AG04450 (cell line): ENCODE measurements at regions not wholly inside any gene's neighbourhood (a gene's known extent, or its start where the extent isn't known, plus 50 kb on each side); places are given as distances from the start of the nearest gene placed in this dataset.

ENCODE experiments used
- CTCF ChIA-PET: fragments of 300-600, 350-600 bp; formaldehyde crosslinking; extraction: SDS; loops from one replicate; lab custom pipeline; 2022; ENCODE audit warnings: antibody characterized with exemption, inconsistent platforms; lab: Charles Lee
- POLR2A ChIA-PET: fragments of 350-600 bp; formaldehyde crosslinking; extraction: SDS; loops from one replicate; lab custom pipeline; 2021; ENCODE audit warnings: antibody characterized with exemption, inconsistent platforms; lab: Yijun Ruan, JAX
- DNase-seq: peaks from one replicate; pipeline ENCODE4 v3.0.0-alpha.2; 2011; ENCODE audit warnings: low read depth, low spot score
- H3K27ac ChIP-seq: one replicate; pipeline ENCODE4 v1.5.1; 2012; ENCODE audit warnings: low read depth, low read length, control low read depth
- H3K27me3 ChIP-seq: one replicate; pipeline ENCODE4 v1.6.0; 2012; ENCODE audit warnings: low read length; ENCODE audit not compliant: control insufficient read depth, insufficient read depth
- H3K4me3 ChIP-seq: 2 replicates; pipeline ENCODE4 v1.5.1; 2011; ENCODE audit warnings: mild to moderate bottlenecking, low read depth, low read length, control low read depth
- H3K9me3 ChIP-seq: 2 replicates; pipeline ENCODE4 v1.5.1; 2012; ENCODE audit warnings: low read length; ENCODE audit not compliant: control insufficient read depth, insufficient read depth
- TF ChIP-seq, protein P1 (sequence below): IDR thresholded peaks from 2 replicates; pipeline ENCODE4 v1.5.1; 2011; ENCODE audit warnings: low read depth, low read length, control low read depth, inconsistent platforms

DNA sequence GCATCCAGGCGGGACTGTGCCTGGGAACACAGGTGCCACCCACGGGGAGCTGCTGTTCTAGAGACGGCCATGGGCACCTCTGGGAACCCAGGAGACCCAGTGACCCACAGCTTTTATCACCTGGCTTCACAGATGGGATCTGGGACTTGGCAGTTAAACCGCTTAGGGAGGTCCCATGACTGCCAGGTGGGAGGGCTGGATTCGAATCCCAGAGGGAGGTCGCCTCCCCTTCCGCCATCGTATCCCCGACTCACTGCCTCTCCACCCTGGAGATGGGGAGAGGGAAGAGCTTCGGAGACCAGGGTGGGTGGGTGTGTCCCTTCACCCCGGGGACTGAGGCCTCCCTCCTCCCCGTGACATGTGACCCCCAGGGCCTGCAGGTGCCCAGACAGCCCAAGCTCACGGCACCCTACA, 169.4 kb downstream of the RTP5 start:
- no peak for DNase-seq
- Histone ChIP-seq H3K4me3 (no peak overlapping the region), H3K9me3 (peaks cover 33% of the 10 kb centered on the region), H3K27me3 (peaks cover 86% of the 10 kb centered on the region), H3K27ac (no peak overlapping the region)
- ChIA-PET CTCF (interaction anchor here (1.4 kb wide), 1 partner anchor 88 kb away, joined by 4 read pairs; no protein-coding TSS in a partner anchor), POLR2A (no interaction called here)
- TF ChIP-seq, protein P1, sequence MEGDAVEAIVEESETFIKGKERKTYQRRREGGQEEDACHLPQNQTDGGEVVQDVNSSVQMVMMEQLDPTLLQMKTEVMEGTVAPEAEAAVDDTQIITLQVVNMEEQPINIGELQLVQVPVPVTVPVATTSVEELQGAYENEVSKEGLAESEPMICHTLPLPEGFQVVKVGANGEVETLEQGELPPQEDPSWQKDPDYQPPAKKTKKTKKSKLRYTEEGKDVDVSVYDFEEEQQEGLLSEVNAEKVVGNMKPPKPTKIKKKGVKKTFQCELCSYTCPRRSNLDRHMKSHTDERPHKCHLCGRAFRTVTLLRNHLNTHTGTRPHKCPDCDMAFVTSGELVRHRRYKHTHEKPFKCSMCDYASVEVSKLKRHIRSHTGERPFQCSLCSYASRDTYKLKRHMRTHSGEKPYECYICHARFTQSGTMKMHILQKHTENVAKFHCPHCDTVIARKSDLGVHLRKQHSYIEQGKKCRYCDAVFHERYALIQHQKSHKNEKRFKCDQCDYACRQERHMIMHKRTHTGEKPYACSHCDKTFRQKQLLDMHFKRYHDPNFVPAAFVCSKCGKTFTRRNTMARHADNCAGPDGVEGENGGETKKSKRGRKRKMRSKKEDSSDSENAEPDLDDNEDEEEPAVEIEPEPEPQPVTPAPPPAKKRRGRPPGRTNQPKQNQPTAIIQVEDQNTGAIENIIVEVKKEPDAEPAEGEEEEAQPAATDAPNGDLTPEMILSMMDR: no peak

DNA sequence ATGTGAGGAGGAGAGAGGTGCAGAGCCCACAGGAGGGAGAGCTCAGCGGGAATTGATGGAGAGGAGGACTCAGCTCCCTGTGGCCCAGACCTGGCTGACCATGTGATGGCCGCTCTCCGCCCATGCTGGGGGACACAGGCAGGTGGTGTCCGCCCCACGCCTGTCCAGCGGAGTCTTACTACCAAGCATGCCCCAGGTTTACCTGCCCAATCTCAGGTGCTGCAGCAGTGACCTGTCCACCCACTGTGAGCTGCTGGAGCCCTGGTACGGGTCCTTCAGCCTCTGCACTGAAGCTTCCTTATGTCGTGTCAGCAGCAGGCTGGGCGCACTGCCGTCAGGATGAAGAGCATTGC, 170.8 kb downstream of the RTP5 start:
- CTCF ChIA-PET: no interaction called here
- TF ChIP-seq, protein P1: no peak
- H3K27ac ChIP-seq: no peak overlapping the region
- no peak for DNase-seq
- POLR2A ChIA-PET: no interaction called here
- H3K4me3 ChIP-seq: no peak overlapping the region
- peaks cover 35% of the 10 kb centered on the region for H3K9me3 ChIP-seq
- peaks cover 80% of the 10 kb centered on the region for H3K27me3 ChIP-seq

DNA sequence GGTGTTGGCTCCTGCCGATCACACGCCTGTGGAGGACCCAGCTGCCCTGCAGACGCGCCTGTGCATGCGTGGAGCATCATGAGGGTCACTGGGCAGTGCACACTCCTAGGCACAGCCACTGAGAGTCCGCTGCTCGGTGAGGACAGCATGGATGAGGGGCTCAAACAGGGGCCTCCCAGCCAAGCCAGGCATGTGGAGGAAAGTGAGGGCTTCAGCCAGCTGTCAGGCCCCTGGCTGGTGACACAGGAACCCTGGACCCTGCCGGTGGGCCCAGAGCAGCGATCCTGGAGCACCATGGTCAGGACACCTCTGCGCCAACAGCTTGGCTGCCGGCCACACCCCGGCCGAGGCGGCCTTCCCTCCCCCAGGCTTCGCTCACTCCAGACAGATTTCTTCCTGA, 171.2 kb downstream of the RTP5 start:
- peaks cover 76% of the 10 kb centered on the region for H3K27me3 ChIP-seq
- ChIA-PET POLR2A (no interaction called here), CTCF (no interaction called here)
- TF ChIP-seq, protein P1: no peak
- peaks cover 33% of the 10 kb centered on the region for H3K9me3 ChIP-seq
- no peak overlapping the region for H3K4me3 ChIP-seq
- no peak overlapping the region for H3K27ac ChIP-seq
- DNase-seq: no peak

DNA sequence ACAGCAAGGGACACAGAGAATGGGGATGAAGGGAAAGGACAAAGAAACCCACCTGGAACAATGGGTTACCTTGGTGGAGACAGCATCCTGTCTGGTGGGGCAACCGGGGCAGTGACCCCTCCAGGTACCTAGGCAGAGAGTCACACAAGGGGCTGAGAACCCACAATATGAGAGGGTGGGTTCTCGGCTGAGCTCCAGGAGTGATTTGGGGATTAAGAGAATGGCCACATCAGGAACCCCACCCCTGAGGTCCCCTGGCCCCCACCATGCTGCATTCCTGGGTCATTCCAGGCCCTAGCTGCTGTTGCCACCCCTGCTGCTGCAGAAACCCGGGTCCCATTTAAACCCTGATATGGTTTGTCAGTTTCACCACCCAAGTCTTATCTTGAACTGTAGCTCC, 172.3 kb downstream of the RTP5 start:
- Histone ChIP-seq H3K4me3 (no peak overlapping the region), H3K27me3 (peaks cover 69% of the 10 kb centered on the region), H3K27ac (no peak overlapping the region), H3K9me3 (peaks cover 36% of the 10 kb centered on the region)
- POLR2A ChIA-PET: no interaction called here
- DNase-seq: no peak
- TF ChIP-seq, protein P1: no peak
- CTCF ChIA-PET: no interaction called here

DNA sequence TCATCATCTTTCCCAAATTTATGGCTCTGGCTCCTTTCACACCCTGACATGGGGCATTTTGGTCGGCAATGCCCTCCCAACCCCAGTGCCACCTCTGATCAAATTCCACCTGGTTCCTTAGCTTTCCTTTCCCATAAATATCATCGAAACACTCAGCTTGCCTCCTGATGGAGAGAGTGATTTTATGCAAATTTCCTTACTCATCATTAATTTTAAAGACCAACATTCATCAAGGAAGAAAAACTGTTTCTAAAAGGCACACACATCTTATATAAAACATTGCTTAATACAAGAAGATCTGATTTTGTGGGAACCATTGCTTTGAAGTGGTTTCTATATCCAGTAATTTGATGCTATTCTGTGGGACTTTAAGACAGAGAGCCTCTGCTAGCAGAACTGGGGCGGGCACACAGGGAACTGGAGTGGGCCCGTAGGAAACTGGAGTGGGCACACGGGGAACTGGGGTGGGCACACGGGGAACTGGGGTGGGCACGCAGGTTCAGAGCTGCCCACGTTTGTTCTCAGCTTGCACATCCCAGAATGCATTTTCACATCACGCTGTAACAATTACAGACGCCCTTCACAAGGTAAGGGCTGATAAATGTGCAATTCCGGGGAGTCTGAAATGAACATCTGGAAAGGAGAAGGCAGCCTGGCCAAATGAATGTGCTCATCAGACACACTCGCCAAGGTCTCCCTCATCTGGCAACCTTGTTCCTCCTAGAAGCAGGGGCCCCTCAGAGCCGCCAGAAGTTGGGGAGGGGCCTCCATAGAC, 174.2 kb downstream of the RTP5 start:
- ChIA-PET POLR2A (no interaction called here), CTCF (no interaction called here)
- no peak overlapping the region for H3K4me3 ChIP-seq
- peak overlapping the region; percentile 11 for H3K27ac ChIP-seq
- DNase-seq: no peak
- peaks cover 36% of the 10 kb centered on the region for H3K9me3 ChIP-seq
- TF ChIP-seq, protein P1: no peak
- H3K27me3 ChIP-seq: peaks cover 60% of the 10 kb centered on the region
